ENCODE measurements at regions not wholly inside any gene's neighbourhood (a gene's known extent, or its start where the extent isn't known, plus 50 kb on each side); places are given as distances from the start of the nearest gene placed in this dataset.

GRCh38 chr6:167437888-167438484 is 113.1 kb downstream of the TTLL2 start:
- DNase-seq (ENCODE audit: low spot score in 2 of 2, unreplicated experiment in 2 of 2): no peak
- Mint-ChIP-seq H3K36me3 (no peaks in the 10 kb centered on the region), H3K9me3 (peaks cover 7% of the 10 kb centered on the region), H3K27me3 (ENCODE audit: low read depth) (no peaks in the 10 kb centered on the region), H3K4me3 (no peak overlapping the region), H3K27ac (no peak overlapping the region), H3K4me1 (peaks cover 15% of the 10 kb centered on the region)
- TF ChIP-seq CTCF (IDR thresholded peaks at IDR 0.05; ENCODE audit: unreplicated experiment): no peak

GRCh38 chr6:167441715-167442206 is 116.9 kb downstream of the TTLL2 start:
- no peak for TF ChIP-seq CTCF (IDR thresholded peaks at IDR 0.05; ENCODE audit: unreplicated experiment)
- Mint-ChIP-seq H3K27me3 (ENCODE audit: low read depth) (no peaks in the 10 kb centered on the region), H3K4me1 (peaks cover 19% of the 10 kb centered on the region), H3K27ac (peak overlapping the region; percentile 72), H3K4me3 (no peak overlapping the region), H3K9me3 (peaks cover 7% of the 10 kb centered on the region), H3K36me3 (no peaks in the 10 kb centered on the region)
- no peak for DNase-seq (ENCODE audit: low spot score in 2 of 2, unreplicated experiment in 2 of 2)

- Mint-ChIP-seq H3K9me3 (peaks cover 7% of the 10 kb centered on the region), H3K4me3 (no peak overlapping the region), H3K36me3 (no peaks in the 10 kb centered on the region), H3K27ac (peak overlapping the region; percentile 72), H3K27me3 (ENCODE audit: low read depth) (no peaks in the 10 kb centered on the region), H3K4me1 (peaks cover 19% of the 10 kb centered on the region)
- TF ChIP-seq CTCF (IDR thresholded peaks at IDR 0.05; ENCODE audit: unreplicated experiment): no peak
- no peak for DNase-seq (ENCODE audit: low spot score in 2 of 2, unreplicated experiment in 2 of 2)
Observed at GRCh38 chr6:167442245-167442644, 117.4 kb downstream of the TTLL2 start.

- Mint-ChIP-seq H3K36me3 (no peaks in the 10 kb centered on the region), H3K9me3 (peaks cover 7% of the 10 kb centered on the region), H3K27me3 (ENCODE audit: low read depth) (no peaks in the 10 kb centered on the region), H3K27ac (no peak overlapping the region), H3K4me3 (no peak overlapping the region), H3K4me1 (peaks cover 19% of the 10 kb centered on the region)
- TF ChIP-seq CTCF (IDR thresholded peaks at IDR 0.05; ENCODE audit: unreplicated experiment): no peak
- no peak for DNase-seq (ENCODE audit: low spot score in 2 of 2, unreplicated experiment in 2 of 2)
Observed at GRCh38 chr6:167442796-167443680, 118.2 kb downstream of the TTLL2 start.

GRCh38 chr6:167444602-167445346 is 119.9 kb downstream of the TTLL2 start:
- H3K4me3 Mint-ChIP-seq: no peak overlapping the region
- no peaks in the 10 kb centered on the region for H3K27me3 Mint-ChIP-seq (ENCODE audit: low read depth)
- no peaks in the 10 kb centered on the region for H3K9me3 Mint-ChIP-seq
- H3K27ac Mint-ChIP-seq: no peak overlapping the region
- peaks cover 19% of the 10 kb centered on the region for H3K4me1 Mint-ChIP-seq
- H3K36me3 Mint-ChIP-seq: no peaks in the 10 kb centered on the region
- no peak for DNase-seq (ENCODE audit: low spot score in 2 of 2, unreplicated experiment in 2 of 2)
- no peak for TF ChIP-seq CTCF (IDR thresholded peaks at IDR 0.05; ENCODE audit: unreplicated experiment)

All from mesothelial cell of epicardium (in vitro differentiated cells).